ENCODE measurements at regions not wholly inside any gene's neighbourhood (a gene's known extent, or its start where the extent isn't known, plus 50 kb on each side); places are given as distances from the start of the nearest gene placed in this dataset.

DNA sequence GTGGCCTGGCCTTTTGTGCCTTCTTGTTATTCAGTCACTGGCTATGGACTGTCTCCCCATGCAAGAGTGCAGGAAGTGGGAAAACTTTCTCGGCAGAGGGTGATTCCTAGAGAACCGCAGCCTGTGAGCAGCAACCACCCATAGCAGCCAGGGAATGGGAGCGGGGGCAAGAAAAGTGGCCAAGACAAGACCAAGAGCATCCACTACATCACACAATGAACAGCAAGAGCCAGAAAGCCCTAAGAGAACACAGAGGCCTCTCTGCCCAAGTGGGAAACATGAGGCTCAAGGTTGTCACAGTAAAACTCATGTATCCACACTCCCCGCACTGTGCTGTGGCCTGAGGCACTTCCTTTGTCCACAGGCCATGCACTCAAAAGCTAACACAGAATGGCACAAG lies 129.1 kb upstream of the FSTL4 start:
- TF ChIP-seq, protein P1, sequence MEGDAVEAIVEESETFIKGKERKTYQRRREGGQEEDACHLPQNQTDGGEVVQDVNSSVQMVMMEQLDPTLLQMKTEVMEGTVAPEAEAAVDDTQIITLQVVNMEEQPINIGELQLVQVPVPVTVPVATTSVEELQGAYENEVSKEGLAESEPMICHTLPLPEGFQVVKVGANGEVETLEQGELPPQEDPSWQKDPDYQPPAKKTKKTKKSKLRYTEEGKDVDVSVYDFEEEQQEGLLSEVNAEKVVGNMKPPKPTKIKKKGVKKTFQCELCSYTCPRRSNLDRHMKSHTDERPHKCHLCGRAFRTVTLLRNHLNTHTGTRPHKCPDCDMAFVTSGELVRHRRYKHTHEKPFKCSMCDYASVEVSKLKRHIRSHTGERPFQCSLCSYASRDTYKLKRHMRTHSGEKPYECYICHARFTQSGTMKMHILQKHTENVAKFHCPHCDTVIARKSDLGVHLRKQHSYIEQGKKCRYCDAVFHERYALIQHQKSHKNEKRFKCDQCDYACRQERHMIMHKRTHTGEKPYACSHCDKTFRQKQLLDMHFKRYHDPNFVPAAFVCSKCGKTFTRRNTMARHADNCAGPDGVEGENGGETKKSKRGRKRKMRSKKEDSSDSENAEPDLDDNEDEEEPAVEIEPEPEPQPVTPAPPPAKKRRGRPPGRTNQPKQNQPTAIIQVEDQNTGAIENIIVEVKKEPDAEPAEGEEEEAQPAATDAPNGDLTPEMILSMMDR (IDR thresholded peaks at IDR 0.05) = no peak
- TF ChIP-seq POLR2AphosphoS5 (IDR thresholded peaks at IDR 0.05) = no peak

Measured in gastroesophageal sphincter (tissue), 3 donors.